Naive thymus-derived CD8-positive, alpha-beta T cell (primary cell): ENCODE measurements at regions not wholly inside any gene's neighbourhood (a gene's known extent, or its start where the extent isn't known, plus 50 kb on each side); places are given as distances from the start of the nearest gene placed in this dataset.
"Not testable (repeated sequence)": the region's sequence is repeated elsewhere in the genome, so short reads cannot be mapped to it uniquely, and the experiment has no call there.

Source experiments
- ATAC-seq, 2 donors: fragments of 150-1000 bp; cut with Tn5 transposase in 1 of 2; sonication (Bioruptor Pico), chemical (Tn5 transposase) in 1 of 2; 1 replicate in 1 of 2; 2 replicates in 1 of 2; pipeline ENCODE4 v1.10.0; 2021; ENCODE audit warnings: mild to moderate bottlenecking in 2 of 2, moderate library complexity in 2 of 2
- POLR2A ChIA-PET: fragments of 350-600 bp; sonication (Branson Sonifier 250); formaldehyde crosslinking; loops from one replicate; lab custom pipeline; 2021; ENCODE audit warnings: antibody characterized with exemption; lab: Charles Lee
- DNase-seq, 10 donors: peaks; one replicate each; pipeline versions ENCODE4 v3.0.0 to v3.0.0-alpha.2; 2020 to 2022
- H3K27ac Mint-ChIP-seq, 10 donors: one replicate each; pipeline ENCODE4 v1.8.0; 2020 to 2022; ENCODE audit warnings: mild to moderate bottlenecking in 10 of 10, mixed read lengths in 10 of 10, moderate library complexity in 4 of 10, inconsistent platforms in 1 of 10
- H3K27me3 Mint-ChIP-seq, 5 donors: one replicate each; pipeline ENCODE4 v1.8.0; 2021 to 2022; ENCODE audit warnings: mixed read lengths in 5 of 5
- H3K36me3 Mint-ChIP-seq, 3 donors: one replicate each; pipeline ENCODE4 v1.8.0; 2020 to 2022; ENCODE audit warnings: mixed read lengths in 3 of 3, mild to moderate bottlenecking in 2 of 3, inconsistent platforms in 1 of 3
- H3K4me1 Mint-ChIP-seq, 4 donors: one replicate each; pipeline ENCODE4 v1.8.0; 2021 to 2022; ENCODE audit warnings: mixed read lengths in 4 of 4
- H3K4me3 Mint-ChIP-seq, 10 donors: one replicate each; pipeline ENCODE4 v1.8.0; 2020 to 2022; ENCODE audit warnings: mild to moderate bottlenecking in 10 of 10, mixed read lengths in 10 of 10, moderate library complexity in 6 of 10, inconsistent platforms in 1 of 10
- H3K9me3 Mint-ChIP-seq, 9 donors: one replicate each; pipeline ENCODE4 v1.8.0; 2020 to 2022; ENCODE audit warnings: mixed read lengths in 9 of 9, mild to moderate bottlenecking in 3 of 9, inconsistent platforms in 1 of 9, moderate library complexity in 1 of 9

GRCh38 chrX:131650637-131651410 lies 107.0 kb downstream of the OR13H1 start:
- Mint-ChIP-seq H3K4me1 (no peaks in the 10 kb centered on the region), H3K27me3 (peaks cover 0 to 6% (median 5%) of the 10 kb centered on the region in 5 donors), H3K27ac (no peak overlapping the region), H3K9me3 (no peaks in the 10 kb centered on the region), H3K36me3 (peaks cover 0 to 3% (median 2%) of the 10 kb centered on the region in 3 donors), H3K4me3 (no peak overlapping the region)
- ATAC-seq (no peak), DNase-seq (no peak)
- POLR2A ChIA-PET = no interaction called here

- H3K4me1 Mint-ChIP-seq, H3K27ac Mint-ChIP-seq, H3K4me3 Mint-ChIP-seq, POLR2A ChIA-PET, H3K9me3 Mint-ChIP-seq, ATAC-seq, DNase-seq, H3K36me3 Mint-ChIP-seq, H3K27me3 Mint-ChIP-seq: not testable (repeated sequence)
Observed at GRCh38 chrX:131663726-131664125, 119.9 kb downstream of the OR13H1 start.

DNA sequence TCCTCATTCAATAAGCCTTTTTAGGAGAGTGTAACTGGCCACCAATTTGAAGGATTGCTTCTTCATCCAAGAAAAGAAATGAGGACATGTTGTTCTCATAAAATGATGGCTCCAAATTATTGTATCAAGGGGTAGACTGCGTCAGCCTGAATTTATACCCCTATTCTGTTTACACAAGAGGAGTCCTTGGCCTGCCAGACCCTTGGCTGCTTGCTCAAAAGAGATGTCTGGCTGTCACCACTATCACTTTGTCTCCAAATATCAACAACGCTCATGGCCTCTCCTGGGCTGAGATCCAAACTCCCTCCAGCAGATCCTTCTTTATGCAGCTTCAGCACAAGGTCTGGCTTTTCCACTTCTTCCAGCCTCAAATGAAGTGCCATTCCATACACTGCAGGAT lies 127.9 kb downstream of the OR13H1 start:
- ATAC-seq (no peak), DNase-seq (no peak)
- H3K27me3 Mint-ChIP-seq = no peaks in the 10 kb centered on the region
- no peak overlapping the region for H3K27ac Mint-ChIP-seq
- H3K36me3 Mint-ChIP-seq = no peaks in the 10 kb centered on the region
- no peaks in the 10 kb centered on the region for H3K4me1 Mint-ChIP-seq
- H3K4me3 Mint-ChIP-seq = no peak overlapping the region
- POLR2A ChIA-PET = no interaction called here
- H3K9me3 Mint-ChIP-seq = no peaks in the 10 kb centered on the region

DNA sequence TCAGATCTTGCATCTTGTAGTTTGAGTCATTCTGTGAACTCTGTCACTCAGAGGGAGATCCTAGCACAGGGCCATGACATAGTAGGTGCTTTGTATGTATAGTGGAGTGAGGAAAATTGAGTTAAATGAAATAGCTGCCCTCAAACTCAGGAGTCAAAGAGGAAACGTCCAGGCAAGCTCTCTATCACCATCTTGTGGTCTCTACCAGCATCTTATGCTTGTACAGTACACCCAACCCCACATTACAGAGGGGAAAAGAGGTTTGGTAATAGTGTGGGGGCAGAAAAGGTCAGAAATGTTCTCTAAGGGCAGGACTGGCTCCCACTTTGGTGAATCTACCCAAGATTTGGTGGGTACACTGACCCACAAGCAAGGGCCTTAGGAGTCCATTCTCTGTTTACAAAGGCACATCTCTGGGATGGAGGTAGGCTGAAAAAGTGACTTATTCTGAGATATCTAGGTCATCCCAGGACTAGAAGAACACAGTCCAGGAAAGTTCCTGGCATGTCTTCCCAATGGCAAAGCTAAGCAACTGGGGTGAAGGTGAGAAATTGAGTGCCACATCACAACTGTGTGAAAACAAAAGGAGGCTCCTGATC lies 131.8 kb downstream of the OR13H1 start:
- POLR2A ChIA-PET = no interaction called here

DNA sequence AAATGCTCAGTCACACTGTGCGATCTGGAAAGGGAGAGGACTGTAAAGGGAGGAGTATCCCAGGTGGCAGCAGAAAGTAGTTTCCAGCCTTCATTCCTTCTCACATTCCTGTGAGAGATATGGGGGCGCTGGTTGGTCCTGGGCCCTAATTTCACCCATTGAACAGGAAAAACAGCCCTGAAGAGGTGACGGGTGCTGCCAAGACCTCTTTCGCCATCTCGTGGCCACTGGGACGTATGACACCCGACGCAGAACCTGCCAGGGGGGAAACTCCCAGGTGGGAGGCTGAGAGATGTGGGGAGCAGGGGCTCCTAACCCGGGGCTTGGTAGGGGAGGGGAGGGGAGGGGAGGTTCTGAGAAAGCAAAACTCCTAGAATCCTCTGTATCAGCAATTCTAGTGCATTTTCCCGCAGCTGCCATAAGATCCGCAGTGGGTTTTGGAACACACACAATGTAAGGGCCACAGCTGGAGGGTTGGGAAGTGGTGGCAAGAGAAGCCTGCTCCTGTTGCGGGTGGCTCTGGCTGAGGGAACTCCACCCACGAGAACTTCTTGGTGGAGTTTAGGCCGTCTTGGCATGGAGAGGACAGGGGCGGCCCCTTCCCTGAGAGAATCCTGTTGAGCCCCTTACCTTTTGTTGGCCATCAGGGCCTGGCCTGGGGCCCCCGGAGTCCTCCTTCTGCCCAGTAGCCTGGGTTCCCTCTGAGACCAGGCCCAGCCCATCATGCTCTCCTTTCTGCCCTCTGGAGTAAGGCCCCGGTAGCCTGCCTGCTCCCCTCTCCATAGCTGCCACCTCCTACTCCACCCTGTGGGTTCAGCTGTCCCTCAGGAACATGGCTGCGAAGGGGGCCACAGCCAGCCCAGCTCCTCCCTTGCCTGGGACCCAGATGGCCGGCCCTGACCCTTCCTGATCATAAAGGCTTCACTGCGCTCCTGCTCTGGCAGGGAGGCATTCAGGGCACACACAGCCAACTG lies 134.1 kb downstream of the OR13H1 start:
- no peaks in the 10 kb centered on the region for H3K9me3 Mint-ChIP-seq
- H3K27ac Mint-ChIP-seq = no peak overlapping the region
- no peaks in the 10 kb centered on the region for H3K36me3 Mint-ChIP-seq
- no peaks in the 10 kb centered on the region for H3K27me3 Mint-ChIP-seq
- H3K4me3 Mint-ChIP-seq = no peak overlapping the region
- peaks cover 0 to 2% (median 0%) of the 10 kb centered on the region in 4 donors for H3K4me1 Mint-ChIP-seq
- POLR2A ChIA-PET = no interaction called here
- ATAC-seq = no peak
- peak in 9 of 10 donors; percentile 1 to 61 (median 25) for DNase-seq

More for the DNA sequence above, 131.8 kb downstream of the OR13H1 start:
- DNase-seq = no peak
- no peak for ATAC-seq
- Mint-ChIP-seq H3K27ac (no peak overlapping the region), H3K4me1 (peaks cover 0 to 2% (median 0%) of the 10 kb centered on the region in 4 donors), H3K36me3 (no peaks in the 10 kb centered on the region), H3K27me3 (no peaks in the 10 kb centered on the region), H3K4me3 (no peak overlapping the region), H3K9me3 (no peaks in the 10 kb centered on the region)

DNA sequence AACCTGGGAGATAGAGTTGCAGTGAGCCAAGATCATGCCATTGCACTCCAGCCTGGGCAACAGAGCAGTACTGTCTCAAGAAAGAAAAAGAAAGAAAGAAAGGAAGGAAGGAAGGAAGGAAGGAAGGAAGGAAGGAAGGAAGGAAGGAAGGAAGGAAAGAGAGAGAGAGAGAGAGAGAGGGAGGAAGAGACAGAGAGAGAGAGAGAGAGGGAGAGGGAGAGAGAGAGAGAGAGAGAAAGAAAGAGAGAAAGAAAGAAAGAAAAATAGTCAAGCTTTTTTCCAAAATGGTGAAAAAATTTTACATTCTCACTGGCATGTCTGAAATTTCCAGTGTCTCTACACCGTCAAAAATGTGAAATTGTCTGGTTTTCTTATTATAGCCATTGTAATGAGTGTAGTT lies 138.9 kb downstream of the OR13H1 start:
- H3K9me3 Mint-ChIP-seq, POLR2A ChIA-PET, H3K36me3 Mint-ChIP-seq, H3K27ac Mint-ChIP-seq, H3K4me3 Mint-ChIP-seq, DNase-seq, H3K27me3 Mint-ChIP-seq, H3K4me1 Mint-ChIP-seq, ATAC-seq: not testable (repeated sequence)

DNA sequence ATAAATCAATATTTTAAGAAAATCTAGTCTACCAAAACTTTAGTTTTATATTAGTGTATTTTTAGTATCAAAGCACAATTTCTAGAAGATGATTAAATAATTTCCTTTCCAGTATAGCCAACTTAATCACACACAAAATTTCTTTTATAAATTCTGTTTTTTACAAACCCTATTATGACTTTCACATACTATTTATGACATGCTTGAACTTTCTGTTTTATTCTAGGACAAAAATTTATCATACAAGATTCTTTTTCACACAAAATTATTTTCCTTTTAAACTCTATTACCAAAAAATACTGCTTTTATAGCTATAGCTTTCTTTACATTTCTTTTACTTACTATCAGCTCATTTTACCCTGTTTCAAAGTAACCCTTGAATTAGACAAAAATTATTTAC lies 149.5 kb downstream of the OR13H1 start:
- Mint-ChIP-seq H3K36me3 (peaks cover 0 to 3% (median 0%) of the 10 kb centered on the region in 3 donors), H3K9me3 (no peaks in the 10 kb centered on the region), H3K4me1 (no peaks in the 10 kb centered on the region), H3K4me3 (no peak overlapping the region), H3K27me3 (no peaks in the 10 kb centered on the region), H3K27ac (no peak overlapping the region)
- ATAC-seq = no peak
- no peak for DNase-seq
- POLR2A ChIA-PET = no interaction called here

- H3K27ac Mint-ChIP-seq, H3K27me3 Mint-ChIP-seq, H3K36me3 Mint-ChIP-seq, H3K9me3 Mint-ChIP-seq, DNase-seq, ATAC-seq, H3K4me3 Mint-ChIP-seq, POLR2A ChIA-PET, H3K4me1 Mint-ChIP-seq: not testable (repeated sequence)
Observed at GRCh38 chrX:131696989-131697388, 153.1 kb downstream of the OR13H1 start.

DNA sequence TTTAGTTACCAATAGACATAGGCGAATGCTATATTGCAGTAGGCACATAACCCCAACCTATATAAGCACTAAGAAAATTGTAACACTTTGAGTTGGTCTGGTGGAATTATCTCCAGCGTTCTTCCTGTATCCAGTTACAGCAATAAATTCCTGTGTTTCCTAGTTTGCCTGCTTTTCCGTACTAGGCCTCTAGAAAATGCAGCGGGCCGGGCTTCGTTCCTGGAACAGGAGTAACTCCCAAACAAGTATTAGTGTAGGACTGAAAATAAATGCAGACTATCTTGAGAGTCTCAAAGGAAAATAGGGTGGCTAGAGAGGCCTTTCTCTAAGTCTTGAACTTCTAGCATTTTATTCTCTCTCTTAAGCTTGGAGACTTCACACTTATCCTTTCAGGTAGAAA lies 159.8 kb downstream of the OR13H1 start:
- peak overlapping the region in 4 of 10 donors; percentile 93 to 97 (median 94) for H3K4me3 Mint-ChIP-seq
- POLR2A ChIA-PET = no interaction called here
- no peaks in the 10 kb centered on the region for H3K4me1 Mint-ChIP-seq
- peaks cover 0 to 2% (median 0%) of the 10 kb centered on the region in 9 donors for H3K9me3 Mint-ChIP-seq
- H3K27ac Mint-ChIP-seq = peak overlapping the region in 1 of 10 donors; percentile 96
- DNase-seq (no peak), ATAC-seq (no peak)
- no peaks in the 10 kb centered on the region for H3K27me3 Mint-ChIP-seq
- peaks cover 0 to 3% (median 0%) of the 10 kb centered on the region in 3 donors for H3K36me3 Mint-ChIP-seq

DNA sequence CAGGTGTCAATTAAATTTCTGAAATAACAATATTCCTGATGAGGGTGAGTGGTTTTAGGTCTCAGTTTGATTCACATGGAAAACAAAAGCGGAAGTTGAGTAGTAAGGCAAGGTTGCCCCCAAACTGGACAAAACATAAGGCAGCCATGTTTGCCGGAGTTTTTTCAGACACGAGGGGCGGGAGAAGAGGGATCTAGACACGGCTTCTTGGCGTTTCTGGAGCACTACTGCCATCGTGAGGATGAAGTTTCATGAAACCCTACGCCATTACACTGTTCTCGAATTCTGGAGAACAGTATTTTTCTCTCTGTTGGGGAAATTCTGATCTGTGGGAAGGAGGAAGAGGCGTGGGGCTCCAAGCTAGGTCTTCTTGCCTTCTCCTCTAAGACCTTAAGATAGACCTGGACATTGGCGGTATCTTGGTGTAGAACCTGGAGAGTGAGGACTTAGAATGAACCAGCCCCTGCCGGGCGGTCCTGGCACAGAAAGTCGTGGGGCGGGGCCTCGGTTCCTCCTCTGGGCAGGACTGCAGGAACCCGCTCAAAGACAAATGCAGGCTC lies 160.3 kb downstream of the OR13H1 start:
- DNase-seq (peak in 3 of 10 donors; percentile 91 to 93 (median 91)), ATAC-seq (no peak)
- H3K27me3 Mint-ChIP-seq = no peaks in the 10 kb centered on the region
- peaks cover 0 to 3% (median 0%) of the 10 kb centered on the region in 3 donors for H3K36me3 Mint-ChIP-seq
- peak overlapping the region in 4 of 10 donors; percentile 93 to 97 (median 94) for H3K4me3 Mint-ChIP-seq
- no peaks in the 10 kb centered on the region for H3K4me1 Mint-ChIP-seq
- H3K9me3 Mint-ChIP-seq = peaks cover 0 to 2% (median 0%) of the 10 kb centered on the region in 9 donors
- H3K27ac Mint-ChIP-seq = peak overlapping the region in 5 of 10 donors; percentile 88 to 96 (median 93)
- POLR2A ChIA-PET = no interaction called here

- POLR2A ChIA-PET = no interaction called here
- H3K27me3 Mint-ChIP-seq = peaks cover 0 to 5% (median 0%) of the 10 kb centered on the region in 5 donors
- H3K27ac Mint-ChIP-seq = peak overlapping the region in 1 of 10 donors; percentile 9
- DNase-seq (no peak), ATAC-seq (no peak)
- peaks cover 0 to 5% (median 0%) of the 10 kb centered on the region in 3 donors for H3K36me3 Mint-ChIP-seq
- no peaks in the 10 kb centered on the region for H3K4me1 Mint-ChIP-seq
- no peak overlapping the region for H3K4me3 Mint-ChIP-seq
- peaks cover 0 to 4% (median 0%) of the 10 kb centered on the region in 9 donors for H3K9me3 Mint-ChIP-seq
Observed at GRCh38 chrX:131709553-131709952, 165.7 kb downstream of the OR13H1 start.

DNA sequence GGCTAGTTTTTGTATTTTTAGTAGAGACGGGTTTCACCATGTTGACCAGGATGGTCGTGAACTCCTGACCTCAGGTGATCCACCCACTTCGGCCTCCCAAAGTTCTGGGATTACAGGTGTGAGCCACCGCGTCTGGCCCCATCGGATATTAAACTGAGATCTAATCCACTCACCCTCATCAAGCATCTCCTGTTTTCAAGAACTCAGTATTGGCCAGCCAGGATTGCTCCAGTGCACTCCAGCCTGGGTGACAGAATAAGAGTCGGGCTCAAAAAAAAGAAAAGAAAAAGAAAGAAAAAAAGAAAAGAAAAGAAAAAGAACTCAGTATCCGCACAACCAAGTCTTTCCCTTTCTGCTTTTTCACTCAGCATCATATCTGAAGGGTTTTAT lies 167.6 kb downstream of the OR13H1 start:
- Mint-ChIP-seq H3K9me3 (peaks cover 0 to 2% (median 0%) of the 10 kb centered on the region in 9 donors), H3K27ac (no peak overlapping the region), H3K36me3 (peaks cover 0 to 5% (median 0%) of the 10 kb centered on the region in 3 donors), H3K4me3 (peak overlapping the region in 4 of 10 donors; percentile 86 to 89 (median 88)), H3K27me3 (peaks cover 0 to 5% (median 0%) of the 10 kb centered on the region in 5 donors), H3K4me1 (no peaks in the 10 kb centered on the region)
- DNase-seq (no peak), ATAC-seq (no peak)
- POLR2A ChIA-PET = no interaction called here
